ENCODE measurements at regions not wholly inside any gene's neighbourhood (a gene's known extent, or its start where the extent isn't known, plus 50 kb on each side); places are given as distances from the start of the nearest gene placed in this dataset.

DNA sequence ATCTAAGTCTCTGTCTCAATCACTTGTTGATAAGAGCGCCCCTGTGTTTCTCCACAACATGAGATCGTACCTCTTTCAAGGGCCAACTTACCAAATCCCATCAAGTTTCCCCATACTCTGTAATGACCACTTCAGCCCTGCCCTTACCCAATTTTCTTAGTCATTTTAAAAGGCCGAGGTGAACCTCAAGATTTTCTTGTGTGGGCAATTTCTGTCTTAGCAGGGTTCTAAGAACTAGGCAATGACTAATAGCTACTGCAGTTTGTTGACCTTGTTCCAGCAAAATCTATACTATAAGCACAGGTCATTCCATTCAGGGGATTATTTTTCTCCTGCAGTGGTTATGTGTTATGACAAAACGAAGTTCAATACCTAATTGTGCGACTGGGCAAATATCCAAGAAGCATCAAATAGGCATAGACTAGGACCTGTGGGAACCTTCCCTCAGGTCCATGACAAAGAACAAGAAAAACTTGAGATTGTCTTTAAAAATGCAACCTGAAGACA is 359.8 kb downstream of the PCNX1 start:
- DNase-seq: peak; percentile 81
- TF ChIP-seq MAFK (IDR thresholded peaks at IDR 0.05; ENCODE audit: low read depth, low read length): no peak
- TF ChIP-seq CTCF (conservative IDR thresholded peaks at IDR 0.05; ENCODE audit: low read depth, low read length): no peak
- peak; percentile 88 for TF ChIP-seq CEBPB (IDR thresholded peaks at IDR 0.05; ENCODE audit: low read depth, low read length)
- peak; percentile 25; the same call in 1 of the 2 replicates for TF ChIP-seq FOS (IDR thresholded peaks at IDR 0.05; ENCODE audit: low read depth, low read length)
- TF ChIP-seq MXI1 (IDR thresholded peaks at IDR 0.05; ENCODE audit: borderline replicate concordance, low read depth, low read length): no peak
- no peak for TF ChIP-seq POLR2A (IDR thresholded peaks at IDR 0.05; ENCODE audit: low read depth, low read length)
- TF ChIP-seq, protein P1, sequence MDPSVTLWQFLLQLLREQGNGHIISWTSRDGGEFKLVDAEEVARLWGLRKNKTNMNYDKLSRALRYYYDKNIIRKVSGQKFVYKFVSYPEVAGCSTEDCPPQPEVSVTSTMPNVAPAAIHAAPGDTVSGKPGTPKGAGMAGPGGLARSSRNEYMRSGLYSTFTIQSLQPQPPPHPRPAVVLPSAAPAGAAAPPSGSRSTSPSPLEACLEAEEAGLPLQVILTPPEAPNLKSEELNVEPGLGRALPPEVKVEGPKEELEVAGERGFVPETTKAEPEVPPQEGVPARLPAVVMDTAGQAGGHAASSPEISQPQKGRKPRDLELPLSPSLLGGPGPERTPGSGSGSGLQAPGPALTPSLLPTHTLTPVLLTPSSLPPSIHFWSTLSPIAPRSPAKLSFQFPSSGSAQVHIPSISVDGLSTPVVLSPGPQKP (IDR thresholded peaks at IDR 0.05; ENCODE audit: borderline replicate concordance, low read depth, low read length): no peak
- Histone ChIP-seq H3K56ac (ENCODE audit: extremely low read depth, insufficient read depth, low read length) (no peak overlapping the region), H3K4me2 (ENCODE audit: low read depth, low read length) (peak overlapping the region; percentile 65; the same call in 1 of the 2 replicates), H3K4ac (ENCODE audit: low read depth, low read length) (no peak overlapping the region), H3K27ac (ENCODE audit: insufficient read depth, low read length) (no peak overlapping the region), H4K91ac (ENCODE audit: insufficient read depth, low read depth, low read length) (no peak overlapping the region), H2BK5ac (ENCODE audit: low read depth, low read length, poor library complexity, severe bottlenecking) (no peak overlapping the region), H3K4me1 (ENCODE audit: control insufficient read depth, insufficient read depth, low read length) (peaks cover 2% of the 10 kb centered on the region; the same call in 1 of the 2 replicates), H2AFZ (replicated peaks; ENCODE audit: low read length, poor library complexity) (no peak overlapping the region), H3K23ac (ENCODE audit: low read depth, low read length) (no peak overlapping the region), H2BK20ac (ENCODE audit: low read depth, low read length) (no peak overlapping the region), H3K36me3 (ENCODE audit: control insufficient read depth, insufficient read depth, low read length) (no peaks in the 10 kb centered on the region), H4K8ac (ENCODE audit: low read depth in 2 of 2, low read length in 2 of 2) (no peak overlapping the region), H3K4me3 (ENCODE audit: insufficient read depth, low read depth, low read length) (no peak overlapping the region), H3K27me3 (ENCODE audit: control insufficient read depth, insufficient read depth, low read length) (no peaks in the 10 kb centered on the region), H3K9ac (ENCODE audit: low read depth, low read length) (no peak overlapping the region), H3K14ac (replicated peaks; ENCODE audit: low read depth, low read length) (no peak overlapping the region), H2BK120ac (ENCODE audit: low read depth, low read length) (no peak overlapping the region), H4K20me1 (ENCODE audit: insufficient read depth, low read length) (no peaks in the 10 kb centered on the region), H2AK5ac (ENCODE audit: low read depth, low read length) (no peak overlapping the region), H3K9me1 (ENCODE audit: insufficient read depth, low read length) (0 out of 2 replicates have a peak, but pooled peaks cover 2% of the 10 kb centered on the region), H3K79me1 (ENCODE audit: low read depth in 1 of 2, low read length in 2 of 2) (no peaks in the 10 kb centered on the region), H2BK15ac (ENCODE audit: low read depth, low read length) (no peak overlapping the region), H2AK9ac (replicated peaks; ENCODE audit: low read depth, low read length, poor library complexity) (no peak overlapping the region), H3K9me3 (ENCODE audit: control insufficient read depth, insufficient read depth, low read length) (peaks cover 7% of the 10 kb centered on the region), H4K5ac (ENCODE audit: low read depth, low read length) (no peak overlapping the region), H3K18ac (ENCODE audit: low read depth, low read length) (no peak overlapping the region)
- ATAC-seq (ENCODE audit: low read depth): peak; percentile 56
- WGBS, 2 experiments (ENCODE audit: extremely low coverage in 2 of 2, insufficient read length in 1 of 2): 60% methylated on average over 1 of the region's 5 CpGs; no CpG with 5 or more reads in 1 of the 2 experiments
- in situ Hi-C loops (cut with MboI; ENCODE audit: low sequenced_read_pairs) (no loop called here), intact Hi-C loops (cut with micrococcal nuclease) (no loop called here), dilution Hi-C loops (cut with HindIII; ENCODE audit: low sequenced_read_pairs, unreplicated experiment) (no loop called here)
- POLR2A ChIA-PET (ENCODE audit: unreplicated experiment): no interaction called here
- CTCF ChIA-PET: no interaction called here
- BruUV-seq (replicated peaks): no TSS peak
